ENCODE measurements at regions not wholly inside any gene's neighbourhood (a gene's known extent, or its start where the extent isn't known, plus 50 kb on each side); places are given as distances from the start of the nearest gene placed in this dataset.

GRCh38 chr15:39403640-39404117 lies 177.2 kb upstream of the THBS1 start:
- no peaks in the 10 kb centered on the region for H3K27me3 Mint-ChIP-seq (ENCODE audit: low read depth, unreplicated experiment)
- Histone ChIP-seq H3K4me3 (ENCODE audit: insufficient read depth, low read depth, low read length) (no peak overlapping the region), H3K4me2 (ENCODE audit: low read length) (peak overlapping the region; percentile 11), H3K4me1 (ENCODE audit: insufficient read depth, low read length) (peaks cover 20% of the 10 kb centered on the region), H2AFZ (ENCODE audit: low read depth, low read length) (no peak overlapping the region), H3K27me3 (ENCODE audit: insufficient read depth, low read length) (no peaks in the 10 kb centered on the region), H3K27ac (ENCODE audit: low read depth, low read length) (no peak overlapping the region), H3K36me3 (ENCODE audit: insufficient read depth, low read length) (no peaks in the 10 kb centered on the region), H4K20me1 (ENCODE audit: insufficient read depth, low read length) (no peaks in the 10 kb centered on the region), H3K9ac (ENCODE audit: low read length) (no peak overlapping the region), H3K79me2 (ENCODE audit: insufficient read depth, low read length) (no peaks in the 10 kb centered on the region), H3K9me3 (ENCODE audit: insufficient read depth, low read depth, low read length) (no peaks in the 10 kb centered on the region)
- no peaks in the 10 kb centered on the region for H3K9me3 Mint-ChIP-seq (ENCODE audit: unreplicated experiment)
- peak; percentile 85 for DNase-seq (ENCODE audit: low read depth)
- H3K36me3 Mint-ChIP-seq (ENCODE audit: low read depth, unreplicated experiment), result no peaks in the 10 kb centered on the region
- H3K4me3 Mint-ChIP-seq (ENCODE audit: unreplicated experiment), result no peak overlapping the region
- FAIRE-seq, result peak; percentile 88
- TF ChIP-seq EZH2 (IDR thresholded peaks at IDR 0.05; ENCODE audit: insufficient read depth, low read length) (no peak), CTCF (IDR thresholded peaks at IDR 0.05; ENCODE audit: insufficient read depth, low read depth, low read length) (no peak)
- H3K4me1 Mint-ChIP-seq (ENCODE audit: low read depth, unreplicated experiment), result peaks cover 29% of the 10 kb centered on the region
- no peak overlapping the region for H3K27ac Mint-ChIP-seq (ENCODE audit: unreplicated experiment)

- Mint-ChIP-seq H3K36me3 (ENCODE audit: low read depth, unreplicated experiment) (no peaks in the 10 kb centered on the region), H3K4me3 (ENCODE audit: unreplicated experiment) (no peak overlapping the region), H3K27me3 (ENCODE audit: low read depth, unreplicated experiment) (no peaks in the 10 kb centered on the region), H3K9me3 (ENCODE audit: unreplicated experiment) (no peaks in the 10 kb centered on the region), H3K4me1 (ENCODE audit: low read depth, unreplicated experiment) (peaks cover 26% of the 10 kb centered on the region), H3K27ac (ENCODE audit: unreplicated experiment) (peak overlapping the region; percentile 55)
- peak; percentile 85 for DNase-seq (ENCODE audit: low read depth)
- Histone ChIP-seq H3K9ac (ENCODE audit: low read length) (no peak overlapping the region), H3K79me2 (ENCODE audit: insufficient read depth, low read length) (no peaks in the 10 kb centered on the region), H3K4me2 (ENCODE audit: low read length) (no peak overlapping the region), H4K20me1 (ENCODE audit: insufficient read depth, low read length) (no peaks in the 10 kb centered on the region), H3K9me3 (ENCODE audit: insufficient read depth, low read depth, low read length) (no peaks in the 10 kb centered on the region), H2AFZ (ENCODE audit: low read depth, low read length) (no peak overlapping the region), H3K36me3 (ENCODE audit: insufficient read depth, low read length) (no peaks in the 10 kb centered on the region), H3K27ac (ENCODE audit: low read depth, low read length) (peak overlapping the region; percentile 35), H3K4me1 (ENCODE audit: insufficient read depth, low read length) (peaks cover 20% of the 10 kb centered on the region), H3K4me3 (ENCODE audit: insufficient read depth, low read depth, low read length) (no peak overlapping the region), H3K27me3 (ENCODE audit: insufficient read depth, low read length) (no peaks in the 10 kb centered on the region)
- TF ChIP-seq CTCF (IDR thresholded peaks at IDR 0.05; ENCODE audit: insufficient read depth, low read depth, low read length) (no peak), EZH2 (IDR thresholded peaks at IDR 0.05; ENCODE audit: insufficient read depth, low read length) (no peak)
- FAIRE-seq, result peak; percentile 89
These were observed 176.1 kb upstream of the THBS1 start for GRCh38 chr15:39404767-39405181.

GRCh38 chr15:39406485-39406884 lies 174.4 kb upstream of the THBS1 start:
- no peaks in the 10 kb centered on the region for H4K20me1 ChIP-seq (ENCODE audit: insufficient read depth, low read length)
- Mint-ChIP-seq H3K4me1 (ENCODE audit: low read depth, unreplicated experiment) (peaks cover 23% of the 10 kb centered on the region), H3K27me3 (ENCODE audit: low read depth, unreplicated experiment) (no peaks in the 10 kb centered on the region), H3K27ac (ENCODE audit: unreplicated experiment) (no peak overlapping the region), H3K36me3 (ENCODE audit: low read depth, unreplicated experiment) (no peaks in the 10 kb centered on the region), H3K4me3 (ENCODE audit: unreplicated experiment) (no peak overlapping the region), H3K9me3 (ENCODE audit: unreplicated experiment) (no peaks in the 10 kb centered on the region)
- no peak overlapping the region for H3K9ac ChIP-seq (ENCODE audit: low read length)
- H3K27ac ChIP-seq (ENCODE audit: low read depth, low read length), result no peak overlapping the region
- no peaks in the 10 kb centered on the region for H3K79me2 ChIP-seq (ENCODE audit: insufficient read depth, low read length)
- no peak overlapping the region for H3K4me2 ChIP-seq (ENCODE audit: low read length)
- H3K27me3 ChIP-seq (ENCODE audit: insufficient read depth, low read length), result no peaks in the 10 kb centered on the region
- H3K4me1 ChIP-seq (ENCODE audit: insufficient read depth, low read length), result peaks cover 20% of the 10 kb centered on the region
- no peak overlapping the region for H3K4me3 ChIP-seq (ENCODE audit: insufficient read depth, low read depth, low read length)
- no peaks in the 10 kb centered on the region for H3K9me3 ChIP-seq (ENCODE audit: insufficient read depth, low read depth, low read length)
- DNase-seq (ENCODE audit: low read depth) (no peak), FAIRE-seq (no peak)
- H2AFZ ChIP-seq (ENCODE audit: low read depth, low read length), result no peak overlapping the region
- H3K36me3 ChIP-seq (ENCODE audit: insufficient read depth, low read length), result no peaks in the 10 kb centered on the region
- TF ChIP-seq EZH2 (IDR thresholded peaks at IDR 0.05; ENCODE audit: insufficient read depth, low read length) (no peak), CTCF (IDR thresholded peaks at IDR 0.05; ENCODE audit: insufficient read depth, low read depth, low read length) (no peak)
